ENCODE measurements at regions not wholly inside any gene's neighbourhood (a gene's known extent, or its start where the extent isn't known, plus 50 kb on each side); places are given as distances from the start of the nearest gene placed in this dataset.
A peak's percentile ranks its signal among the peaks of the same experiment; 100 is the strongest.

DNA sequence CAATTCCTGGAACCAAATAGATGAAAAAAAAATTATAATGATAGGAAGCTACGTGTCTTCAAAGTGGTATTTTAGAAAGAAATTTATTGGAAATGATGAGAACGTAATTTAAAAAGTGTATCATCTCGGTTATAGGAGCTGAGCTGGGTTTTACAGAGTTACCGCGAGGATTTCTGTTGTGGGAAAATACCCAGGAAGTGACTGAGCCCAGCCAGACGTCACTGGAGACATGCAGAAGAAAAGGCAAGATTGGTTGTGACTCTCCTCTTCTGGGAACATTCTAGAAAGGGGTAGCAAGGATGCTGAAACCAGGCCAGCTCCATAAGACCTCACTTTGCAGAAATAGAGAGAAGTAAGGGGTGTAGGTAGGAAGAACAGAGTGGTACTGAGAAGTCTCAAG is 95.9 kb upstream of the ADGRF1 start:
- no peaks in the 10 kb centered on the region for H3K9me3 Mint-ChIP-seq
- Histone ChIP-seq H4K20me1 (replicated peaks; ENCODE audit: insufficient read depth) (no peaks in the 10 kb centered on the region), H3K4me1 (ENCODE audit: insufficient read depth) (peaks cover 28% of the 10 kb centered on the region), H3K27me3 (ENCODE audit: insufficient read depth) (no peaks in the 10 kb centered on the region), H3K4me2 (peak overlapping the region; percentile 50), H3F3A (replicated peaks; ENCODE audit: low read depth) (no peaks in the 10 kb centered on the region), H2AFZ (peak overlapping the region; percentile 52; the same call in 1 of the 2 replicates), H3K79me2 (replicated peaks; ENCODE audit: insufficient read depth) (no peaks in the 10 kb centered on the region), H3K4me3 (no peak overlapping the region), H3K27ac (ENCODE audit: low read depth) (no peak overlapping the region), H3K9me2 (ENCODE audit: insufficient read depth) (peaks cover 9% of the 10 kb centered on the region; the same call in 1 of the 2 replicates), H3K36me3 (ENCODE audit: insufficient read depth) (no peaks in the 10 kb centered on the region)
- no peak overlapping the region for H3K27ac Mint-ChIP-seq
- H3K27me3 Mint-ChIP-seq (ENCODE audit: insufficient read depth, low read depth, poor library complexity): peaks cover 3% of the 10 kb centered on the region
- DNase-seq (ENCODE audit: low spot score) (no peak), ATAC-seq (no peak)
- H3K36me3 Mint-ChIP-seq (ENCODE audit: low read depth): no peaks in the 10 kb centered on the region
- peaks cover 46% of the 10 kb centered on the region for H3K4me1 Mint-ChIP-seq
- no peak overlapping the region for H3K4me3 Mint-ChIP-seq
- no peak for TF ChIP-seq NANOG (IDR thresholded peaks at IDR 0.05; ENCODE audit: borderline replicate concordance)
- no peak for TF ChIP-seq STAT1 (IDR thresholded peaks at IDR 0.05; ENCODE audit: unreplicated experiment)
- no peak for TF ChIP-seq EZH2phosphoT487 (IDR thresholded peaks at IDR 0.05; ENCODE audit: unreplicated experiment)
- TF ChIP-seq POLR2AphosphoS5 (IDR thresholded peaks at IDR 0.05; ENCODE audit: low read depth): no peak
- TF ChIP-seq EZH2 (IDR thresholded peaks at IDR 0.05; ENCODE audit: low read depth, unreplicated experiment): no peak
- TF ChIP-seq ZNF462 (CRISPR knock-in tag; IDR thresholded peaks at IDR 0.05): no peak
- TF ChIP-seq REST (IDR thresholded peaks at IDR 0.05; ENCODE audit: unreplicated experiment): no peak
- no peak for TF ChIP-seq ZNF331 (CRISPR knock-in tag; IDR thresholded peaks at IDR 0.05; ENCODE audit: low read depth)
- TF ChIP-seq, protein P1, sequence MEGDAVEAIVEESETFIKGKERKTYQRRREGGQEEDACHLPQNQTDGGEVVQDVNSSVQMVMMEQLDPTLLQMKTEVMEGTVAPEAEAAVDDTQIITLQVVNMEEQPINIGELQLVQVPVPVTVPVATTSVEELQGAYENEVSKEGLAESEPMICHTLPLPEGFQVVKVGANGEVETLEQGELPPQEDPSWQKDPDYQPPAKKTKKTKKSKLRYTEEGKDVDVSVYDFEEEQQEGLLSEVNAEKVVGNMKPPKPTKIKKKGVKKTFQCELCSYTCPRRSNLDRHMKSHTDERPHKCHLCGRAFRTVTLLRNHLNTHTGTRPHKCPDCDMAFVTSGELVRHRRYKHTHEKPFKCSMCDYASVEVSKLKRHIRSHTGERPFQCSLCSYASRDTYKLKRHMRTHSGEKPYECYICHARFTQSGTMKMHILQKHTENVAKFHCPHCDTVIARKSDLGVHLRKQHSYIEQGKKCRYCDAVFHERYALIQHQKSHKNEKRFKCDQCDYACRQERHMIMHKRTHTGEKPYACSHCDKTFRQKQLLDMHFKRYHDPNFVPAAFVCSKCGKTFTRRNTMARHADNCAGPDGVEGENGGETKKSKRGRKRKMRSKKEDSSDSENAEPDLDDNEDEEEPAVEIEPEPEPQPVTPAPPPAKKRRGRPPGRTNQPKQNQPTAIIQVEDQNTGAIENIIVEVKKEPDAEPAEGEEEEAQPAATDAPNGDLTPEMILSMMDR (conservative IDR thresholded peaks at IDR 0.05; ENCODE audit: low read depth in 2 of 2): no peak
- TF ChIP-seq ZNF114 (CRISPR knock-in tag; IDR thresholded peaks at IDR 0.05): no peak
- no peak for TF ChIP-seq CREB1 (CRISPR knock-in tag; IDR thresholded peaks at IDR 0.05; ENCODE audit: low read depth)
- no peak for TF ChIP-seq ETS1 (IDR thresholded peaks at IDR 0.05)
- no peak for TF ChIP-seq JUNB (IDR thresholded peaks at IDR 0.05; ENCODE audit: unreplicated experiment)

Measured in GM23338 (cell line).